ENCODE measurements at regions not wholly inside any gene's neighbourhood (a gene's known extent, or its start where the extent isn't known, plus 50 kb on each side); places are given as distances from the start of the nearest gene placed in this dataset.

GRCh38 chr1:48051466-48052126 lies 54.4 kb upstream of the TRABD2B start:
- DNase-seq, result no peak

- DNase-seq, result no peak
Measured at GRCh38 chr1:48049823-48050535, 52.8 kb upstream of the TRABD2B start.

- no peak for DNase-seq
Measured at GRCh38 chr1:48048980-48049379, 51.8 kb upstream of the TRABD2B start.

GRCh38 chr1:48048064-48048463 lies 50.9 kb upstream of the TRABD2B start:
- no peak for DNase-seq

GRCh38 chr1:48047116-48047515 lies 49.9 kb upstream of the TRABD2B start:
- no peak for DNase-seq

All from stimulated activated CD4-positive, alpha-beta T cell treated with anti-CD3 and anti-CD28 coated beads, Interleukin-4, amount 100 ng/mL, for 24 hours (primary cell).